ENCODE measurements at regions not wholly inside any gene's neighbourhood (a gene's known extent, or its start where the extent isn't known, plus 50 kb on each side); places are given as distances from the start of the nearest gene placed in this dataset.

- DNase-seq = no peak
Measured at GRCh38 chr16:65937455-65937854, 429.0 kb upstream of the CDH5 start.

- DNase-seq = no peak
Measured at GRCh38 chr16:65936096-65936495, 430.4 kb upstream of the CDH5 start.

DNA sequence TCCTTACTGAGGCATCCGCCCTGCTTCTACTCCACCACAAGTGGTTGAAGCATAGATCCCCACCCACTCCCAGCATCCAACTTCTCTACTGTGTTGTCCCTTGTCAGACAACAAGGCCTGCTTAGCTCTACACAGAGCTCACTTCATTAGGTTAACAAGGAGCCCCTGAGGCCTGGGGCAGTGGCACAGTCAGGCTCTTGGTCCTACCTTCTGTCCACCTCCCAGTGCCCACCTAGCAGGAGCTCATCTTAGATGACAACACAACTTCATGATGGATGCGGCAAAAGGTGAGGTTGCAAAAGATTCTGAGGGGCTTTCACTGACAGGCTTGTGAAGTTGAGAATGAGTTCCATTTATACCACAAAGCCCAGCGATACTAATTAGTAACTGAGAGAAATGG, 432.0 kb upstream of the CDH5 start:
- no peak for DNase-seq

- DNase-seq = no peak
Measured at GRCh38 chr16:65933703-65934102, 432.8 kb upstream of the CDH5 start.

DNA sequence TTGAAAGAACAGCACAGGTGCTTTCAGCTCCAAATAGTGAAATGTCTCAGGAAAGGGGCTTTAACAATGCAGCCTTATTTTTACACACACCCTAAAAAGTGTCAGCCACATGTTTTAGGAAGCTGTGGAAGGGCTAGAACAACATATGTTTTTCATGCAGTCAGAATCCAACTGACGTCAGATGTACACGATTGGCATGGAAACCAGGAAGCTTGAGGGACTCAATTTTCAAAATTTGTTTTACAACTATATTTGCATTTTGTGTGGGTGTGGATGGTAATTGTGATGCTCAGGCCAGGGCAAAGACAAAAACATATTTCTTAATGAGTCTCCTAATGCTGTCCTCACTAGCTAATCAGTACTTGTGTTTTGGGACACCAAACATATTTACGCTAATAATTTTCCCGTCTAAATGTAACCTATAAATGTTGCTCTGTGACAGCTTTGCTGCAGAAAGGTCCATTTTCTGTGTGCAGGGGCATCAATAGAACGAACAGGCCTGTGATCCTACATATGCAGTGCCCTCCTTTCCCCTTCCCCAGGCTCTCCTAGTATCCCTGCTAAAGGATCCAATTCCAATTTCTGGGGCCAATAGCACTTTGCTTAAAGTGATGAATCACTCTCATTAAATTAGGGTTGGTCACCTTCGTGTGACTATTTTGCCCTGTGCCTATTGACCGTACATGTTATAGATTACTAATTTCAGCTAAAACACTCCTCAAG, 434.0 kb upstream of the CDH5 start:
- DNase-seq = no peak

DNA sequence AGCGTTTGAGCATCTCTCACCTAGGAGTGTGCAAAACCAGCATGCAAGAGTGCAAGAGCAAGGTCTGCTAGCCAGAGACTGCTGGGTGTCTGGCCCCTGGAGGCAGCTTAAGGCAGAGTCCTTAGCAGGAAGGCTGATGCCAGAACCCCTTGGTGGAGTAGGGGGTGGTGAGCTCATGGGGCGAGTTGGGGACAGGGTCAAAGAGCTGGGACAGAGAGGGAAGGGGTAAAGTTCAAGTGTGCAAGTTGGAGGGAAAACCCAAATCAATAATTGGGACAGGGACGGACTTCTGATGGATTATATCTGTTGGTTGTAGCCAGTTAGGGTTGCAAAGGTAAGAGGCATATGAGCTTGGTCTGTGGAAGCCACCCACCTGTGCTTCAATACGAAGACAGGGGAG, 443.6 kb upstream of the CDH5 start:
- no peak for DNase-seq

GRCh38 chr16:65919986-65920376, 446.5 kb upstream of the CDH5 start:
- no peak for DNase-seq

DNA sequence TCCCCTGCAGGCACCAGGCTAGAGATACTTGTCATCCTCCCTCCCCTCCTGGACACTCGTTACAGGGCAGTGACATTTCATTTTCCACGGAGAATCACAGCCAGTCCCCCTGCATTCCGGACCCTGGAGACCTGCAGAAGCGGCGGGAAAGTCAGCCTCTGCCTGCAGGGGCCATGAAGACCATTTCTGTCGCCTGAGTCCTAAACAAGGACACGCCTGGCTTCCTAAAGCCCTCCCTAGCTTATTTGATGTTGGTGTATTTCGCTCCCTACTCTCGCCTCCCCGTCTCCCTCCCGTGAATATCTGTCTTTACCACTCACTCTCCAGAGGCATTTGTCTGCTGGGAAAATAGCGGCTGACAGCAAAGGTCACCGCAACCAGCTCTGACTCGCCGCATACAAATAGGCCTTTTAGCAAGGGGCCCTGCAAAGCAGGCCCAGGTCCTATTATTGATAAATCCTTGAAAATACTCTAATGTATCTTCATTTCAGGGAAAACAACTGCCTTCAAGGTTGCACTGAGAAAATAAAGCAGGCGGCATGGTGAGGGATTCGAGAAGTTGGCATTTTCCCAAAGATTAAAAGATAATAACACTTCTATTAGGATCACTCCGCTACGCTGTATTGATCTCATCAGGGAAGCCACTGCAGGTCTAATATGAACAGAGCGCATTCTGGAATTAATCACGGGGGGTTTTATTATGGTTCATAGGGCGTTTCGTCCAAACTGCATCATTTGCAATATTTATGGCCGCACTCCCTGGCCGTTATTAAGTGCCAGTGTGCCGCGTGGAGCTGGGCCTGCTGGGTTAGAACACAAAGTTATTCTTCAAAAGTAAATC, 447.1 kb upstream of the CDH5 start:
- DNase-seq = no peak

DNA sequence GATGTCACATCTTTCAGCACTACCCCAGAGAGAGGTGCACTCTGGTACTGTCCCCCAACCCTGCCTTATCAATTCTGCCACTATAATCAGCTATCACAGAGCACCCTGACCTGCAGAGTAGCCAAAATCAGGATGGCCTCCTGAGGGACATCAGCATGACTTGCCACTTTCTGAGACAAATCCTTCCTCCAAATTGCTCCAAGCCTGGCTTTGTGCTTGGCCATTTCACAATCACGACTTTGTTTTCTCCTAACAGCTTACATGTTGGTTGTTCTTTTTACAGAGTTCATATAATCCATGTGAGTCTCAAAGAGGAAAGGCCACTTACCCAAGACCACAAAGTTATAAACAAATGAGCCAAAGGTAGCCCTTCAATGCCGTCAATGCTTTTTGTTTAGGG, 449.0 kb upstream of the CDH5 start:
- DNase-seq = no peak

- DNase-seq = no peak
Measured at GRCh38 chr16:65916995-65917394, 449.5 kb upstream of the CDH5 start.

DNA sequence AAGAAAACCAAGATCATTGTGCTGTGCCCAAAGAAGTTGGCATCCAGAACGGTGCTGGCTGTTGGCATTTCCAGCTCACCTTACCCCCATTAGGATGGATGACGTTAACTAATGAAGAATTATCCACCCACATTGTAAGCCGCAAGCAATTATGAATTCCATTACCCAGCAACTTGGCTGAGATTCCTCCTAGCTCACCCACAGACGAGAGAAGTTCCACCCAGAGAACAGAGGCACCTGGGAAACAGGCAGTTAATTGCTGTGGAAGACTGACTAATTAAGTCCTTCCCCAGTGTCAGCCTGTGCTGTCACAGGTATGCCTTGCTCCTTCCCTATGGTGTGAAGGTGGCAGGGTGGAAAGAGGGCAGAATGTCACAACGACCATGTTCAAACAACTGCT, 456.2 kb upstream of the CDH5 start:
- no peak for DNase-seq

DNA sequence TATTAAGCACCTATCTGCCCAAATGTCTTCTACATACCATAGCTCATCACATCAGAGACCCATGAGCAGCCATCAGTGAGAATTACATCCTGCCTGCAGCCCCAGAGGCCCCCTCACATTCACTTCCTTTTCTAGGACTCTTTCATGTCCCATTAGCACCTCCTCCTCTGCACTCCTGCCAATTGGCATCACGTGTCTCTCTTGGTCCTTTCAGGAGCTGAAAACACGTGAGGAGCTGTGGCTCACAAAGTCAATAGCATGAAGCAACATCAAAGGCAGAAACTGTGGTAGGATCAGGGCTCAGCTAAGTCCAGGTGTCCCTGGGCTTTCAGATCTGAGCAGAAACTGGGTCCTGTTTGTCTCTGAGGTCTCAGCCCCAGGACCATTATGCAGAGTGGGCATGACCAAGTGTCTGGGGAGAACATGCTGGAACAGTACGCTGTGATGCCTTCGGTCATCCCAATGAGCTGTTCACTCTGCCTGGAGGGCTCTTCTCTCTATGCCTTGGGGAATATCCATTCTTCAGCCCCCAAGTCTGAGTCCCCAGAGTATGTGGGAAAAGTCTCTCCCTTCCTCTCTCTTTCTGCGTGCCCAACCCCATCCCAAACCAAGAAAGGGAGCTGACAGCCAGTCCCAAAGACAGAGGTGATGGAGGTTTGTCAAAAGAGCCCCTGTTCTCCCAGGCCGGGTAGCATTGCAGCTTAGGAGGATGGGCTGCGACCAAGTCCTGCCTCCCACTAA, 457.0 kb upstream of the CDH5 start:
- no peak for DNase-seq

DNA sequence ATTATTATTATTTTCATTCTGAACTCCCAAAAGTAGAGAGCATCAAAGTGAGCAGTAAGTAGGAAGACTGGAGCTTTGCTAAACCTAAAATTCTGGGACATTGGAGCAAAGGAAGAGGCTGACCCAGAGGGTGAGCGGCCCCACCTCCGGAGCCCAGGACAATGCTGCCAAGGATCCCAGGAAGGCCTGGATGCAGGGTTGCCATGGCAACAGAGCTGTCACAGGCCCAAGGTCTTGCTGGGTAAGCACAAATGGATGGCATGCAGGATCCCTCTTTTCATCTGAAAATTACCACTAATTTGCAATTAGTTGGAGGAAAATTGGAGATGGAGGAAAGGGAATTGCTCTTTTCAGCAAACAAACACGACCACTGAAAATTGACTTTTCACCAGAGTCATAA, 457.9 kb upstream of the CDH5 start:
- no peak for DNase-seq

DNA sequence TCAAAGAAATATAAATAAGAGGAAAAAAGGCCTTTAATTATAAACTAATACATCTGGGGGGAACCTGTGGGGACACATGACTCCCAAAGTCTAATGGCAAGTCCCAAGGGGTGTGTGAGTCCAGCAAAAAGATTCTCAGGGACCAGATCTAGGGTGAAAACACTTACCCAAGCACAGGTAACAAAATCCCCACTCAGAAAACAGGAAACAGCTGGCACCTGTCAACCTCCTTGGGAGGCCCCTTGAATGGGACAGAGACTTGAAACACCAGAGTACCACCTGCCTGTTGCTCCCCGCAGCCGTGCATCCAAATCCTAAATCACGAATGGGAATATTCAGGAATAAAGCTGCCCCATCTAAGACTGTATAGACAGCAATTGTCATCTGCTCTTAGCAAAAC, 461.2 kb upstream of the CDH5 start:
- DNase-seq = no peak

DNA sequence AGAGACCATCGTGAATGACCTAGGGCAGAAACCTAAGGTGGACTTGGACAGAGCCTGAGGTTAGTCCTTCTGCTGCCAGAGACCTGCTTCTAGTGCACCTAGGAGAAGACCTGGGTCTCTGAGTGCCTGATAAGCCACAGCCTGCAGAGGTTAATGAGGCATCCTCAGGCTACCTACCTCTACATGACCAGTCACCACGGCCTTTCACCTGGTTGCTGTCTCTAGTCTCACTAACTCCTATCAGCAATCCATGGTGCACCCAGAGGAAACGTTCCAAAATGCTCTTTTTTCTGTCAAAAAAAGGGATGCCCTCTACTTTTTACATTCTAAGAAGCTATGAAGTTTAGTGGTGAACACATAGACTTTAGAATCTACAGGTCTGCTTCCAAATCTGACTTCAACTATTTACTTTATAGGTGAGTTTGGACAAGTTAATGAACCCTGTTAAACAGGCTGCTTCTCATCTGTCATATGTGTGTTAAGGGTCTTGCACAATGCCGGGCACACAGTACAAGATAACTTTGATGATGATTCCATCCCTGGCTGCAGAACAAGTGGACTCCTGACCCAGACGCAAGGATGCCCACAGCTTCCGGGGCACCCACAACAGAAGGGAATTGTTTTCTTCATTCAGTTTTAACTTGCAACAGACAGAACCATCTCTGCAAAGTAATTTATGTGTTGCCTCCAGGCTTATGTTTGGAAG, 469.9 kb upstream of the CDH5 start:
- no peak for DNase-seq

DNA sequence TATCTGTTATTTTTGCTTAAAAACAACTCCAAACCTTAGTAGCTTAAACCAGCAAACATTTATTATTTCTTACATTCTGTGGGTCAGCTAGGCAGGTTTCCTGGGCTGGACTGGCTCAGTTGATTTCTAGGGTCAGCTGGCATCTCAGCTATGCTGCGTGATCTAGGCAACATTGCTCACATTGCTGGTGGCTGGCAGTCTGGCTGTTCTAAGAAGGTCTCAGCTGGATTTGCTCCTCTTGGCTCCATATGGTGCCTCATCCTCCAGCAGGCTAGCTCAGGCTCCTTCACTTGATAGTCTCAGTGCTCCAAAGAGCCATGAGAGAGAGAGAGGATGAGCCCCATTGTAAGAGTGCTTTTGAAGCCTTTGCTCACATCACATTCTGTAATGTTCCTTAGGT, 470.6 kb upstream of the CDH5 start:
- DNase-seq = no peak

GRCh38 chr16:65895486-65895885, 471.0 kb upstream of the CDH5 start:
- no peak for DNase-seq

DNA sequence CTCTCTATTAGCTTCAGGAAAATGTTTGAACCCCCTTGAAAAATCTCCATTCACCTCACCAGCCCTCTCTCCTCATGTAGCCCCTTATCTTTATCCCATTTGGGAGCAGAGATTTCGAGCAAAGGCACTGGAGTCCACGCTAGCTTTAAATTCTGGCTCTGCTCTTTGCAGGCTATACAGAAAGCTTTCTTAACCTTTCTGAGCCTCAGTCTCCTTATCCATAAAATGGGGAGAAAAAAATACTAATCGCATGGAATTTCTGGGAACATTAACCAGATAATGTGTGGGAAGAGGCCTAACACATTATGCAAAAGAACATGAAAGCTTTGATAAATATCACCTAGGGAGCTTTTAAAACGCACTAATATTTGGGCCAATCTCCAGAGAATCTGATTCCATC, 476.3 kb upstream of the CDH5 start:
- DNase-seq = no peak

DNA sequence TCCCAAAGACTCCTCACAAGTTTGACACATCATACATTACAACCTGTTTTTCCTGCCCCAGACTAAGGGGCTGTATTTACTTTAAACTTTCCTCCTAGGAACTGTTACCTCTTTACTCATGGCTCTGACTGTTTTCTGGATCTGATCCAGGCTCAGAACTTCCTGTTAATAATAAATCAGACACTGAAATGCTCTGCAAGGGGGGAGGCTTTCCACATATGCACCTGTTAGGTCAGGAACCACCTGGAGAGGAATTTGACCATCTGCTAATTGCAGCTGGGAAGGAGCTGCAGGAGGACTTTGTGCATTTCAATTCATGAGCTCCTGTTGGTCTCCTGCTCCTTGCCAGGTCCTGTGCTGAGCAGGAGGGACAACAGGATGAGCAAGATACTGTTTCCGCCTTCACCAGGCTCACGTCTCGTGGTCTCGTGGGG, 476.9 kb upstream of the CDH5 start:
- no peak for DNase-seq

- no peak for DNase-seq
Measured at GRCh38 chr16:65888201-65888600, 478.3 kb upstream of the CDH5 start.

GRCh38 chr16:65884018-65884417, 482.5 kb upstream of the CDH5 start:
- peak; percentile 22 for DNase-seq

DNA sequence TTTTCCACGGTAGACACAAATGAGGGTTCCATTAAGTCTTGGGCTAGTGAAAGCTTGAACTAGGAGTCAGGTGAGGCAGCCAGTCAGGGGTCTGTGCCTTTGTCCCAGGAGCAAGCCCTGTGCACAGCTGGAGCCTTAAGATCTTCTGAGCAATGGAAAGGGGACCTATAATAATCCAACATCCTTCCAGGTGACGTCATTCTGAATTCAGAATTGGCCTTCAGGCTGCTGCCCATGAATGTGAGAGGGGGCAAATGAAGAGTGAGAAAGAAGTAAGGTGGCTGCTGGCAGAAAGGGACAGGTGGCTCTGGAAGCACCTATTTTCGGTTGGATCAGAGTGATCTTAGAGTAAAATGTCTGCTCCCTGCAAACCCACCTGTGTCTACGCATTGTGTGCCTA, 488.1 kb upstream of the CDH5 start:
- DNase-seq = no peak

GRCh38 chr16:65876624-65877023, 489.9 kb upstream of the CDH5 start:
- DNase-seq = no peak

All from T1000 (cell line).